Activated CD8-positive, alpha-beta memory T cell treated with anti-CD3 and anti-CD28 coated beads, Interleukin-2, amount 10 ng/mL, durations not matched to agents 7 days and 5 days (primary cell): ENCODE measurements at regions not wholly inside any gene's neighbourhood (a gene's known extent, or its start where the extent isn't known, plus 50 kb on each side); places are given as distances from the start of the nearest gene placed in this dataset.
"Not testable (repeated sequence)": the region's sequence is repeated elsewhere in the genome, so short reads cannot be mapped to it uniquely, and the experiment has no call there.

Experiments used
- ATAC-seq: fragments of 150-1000 bp; cut with Tn5 transposase; one replicate; pipeline ENCODE4 v1.10.0; 2021; ENCODE audit warnings: moderate library complexity
- CTCF ChIA-PET: fragments of 350-600 bp; sonication (Branson Sonifier 250); formaldehyde crosslinking; loops from one replicate; lab custom pipeline; 2021; ENCODE audit warnings: antibody characterized with exemption; lab: Charles Lee
- DNase-seq: peaks from one replicate; pipeline ENCODE4 v3.0.0-alpha.2; 2020
- H3K27ac Mint-ChIP-seq: one replicate; pipeline ENCODE4 v1.8.0; 2021; ENCODE audit warnings: mild to moderate bottlenecking, mixed read lengths
- H3K27me3 Mint-ChIP-seq: one replicate; pipeline ENCODE4 v1.8.0; 2021; ENCODE audit warnings: mixed read lengths
- H3K36me3 Mint-ChIP-seq: one replicate; pipeline ENCODE4 v1.8.0; 2021; ENCODE audit warnings: mild to moderate bottlenecking, mixed read lengths
- H3K4me1 Mint-ChIP-seq: one replicate; pipeline ENCODE4 v1.8.0; 2021; ENCODE audit warnings: mixed read lengths
- H3K4me3 Mint-ChIP-seq: one replicate; pipeline ENCODE4 v1.8.0; 2021; ENCODE audit warnings: mild to moderate bottlenecking, moderate library complexity, mixed read lengths
- H3K9me3 Mint-ChIP-seq: one replicate; pipeline ENCODE4 v1.8.0; 2022; ENCODE audit warnings: low read depth, mixed read lengths

GRCh38 chr1:60695716-60696171 lies 386.6 kb upstream of the NFIA start:
- H3K4me1 Mint-ChIP-seq: no peaks in the 10 kb centered on the region
- ATAC-seq (no peak), DNase-seq (no peak)
- CTCF ChIA-PET: no interaction called here
- no peaks in the 10 kb centered on the region for H3K9me3 Mint-ChIP-seq
- H3K27ac Mint-ChIP-seq: no peak overlapping the region
- H3K4me3 Mint-ChIP-seq: no peak overlapping the region
- no peaks in the 10 kb centered on the region for H3K36me3 Mint-ChIP-seq
- H3K27me3 Mint-ChIP-seq: no peaks in the 10 kb centered on the region

- DNase-seq (no peak), ATAC-seq (no peak)
- Mint-ChIP-seq H3K4me3 (no peak overlapping the region), H3K27me3 (no peaks in the 10 kb centered on the region), H3K36me3 (no peaks in the 10 kb centered on the region), H3K9me3 (no peaks in the 10 kb centered on the region), H3K27ac (no peak overlapping the region), H3K4me1 (no peaks in the 10 kb centered on the region)
- CTCF ChIA-PET: no interaction called here
Observed at GRCh38 chr1:60694980-60695379, 387.4 kb upstream of the NFIA start.

GRCh38 chr1:60692031-60692430 lies 390.3 kb upstream of the NFIA start:
- Mint-ChIP-seq H3K4me1 (no peaks in the 10 kb centered on the region), H3K4me3 (no peak overlapping the region)
- no peak for ATAC-seq

DNA sequence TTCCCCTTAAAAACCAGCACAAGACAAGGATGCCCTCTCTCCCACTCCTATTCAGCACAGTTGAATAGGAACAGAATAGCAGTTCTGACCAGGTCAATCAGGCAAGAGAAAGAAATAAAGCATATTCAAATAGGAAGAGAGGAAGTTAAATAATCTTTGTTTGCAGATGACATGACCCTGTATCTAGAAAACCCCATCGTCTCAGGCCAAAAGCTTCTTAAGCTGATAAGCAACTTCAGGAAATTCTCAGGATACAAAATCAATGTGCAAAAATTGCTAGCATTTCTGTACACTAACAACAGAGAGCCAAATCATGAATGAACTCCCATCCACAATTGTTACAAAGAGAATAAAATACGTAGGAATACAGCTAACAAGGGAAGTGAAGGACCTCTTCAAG lies 394.1 kb upstream of the NFIA start:
- H3K4me1 Mint-ChIP-seq, DNase-seq, H3K4me3 Mint-ChIP-seq, H3K9me3 Mint-ChIP-seq, CTCF ChIA-PET, H3K27ac Mint-ChIP-seq, H3K36me3 Mint-ChIP-seq, H3K27me3 Mint-ChIP-seq, ATAC-seq: not testable (repeated sequence)

More at GRCh38 chr1:60692031-60692430, 390.3 kb upstream of the NFIA start:
- Mint-ChIP-seq H3K9me3 (no peaks in the 10 kb centered on the region), H3K27ac (no peak overlapping the region), H3K36me3 (no peaks in the 10 kb centered on the region), H3K27me3 (no peaks in the 10 kb centered on the region)
- no peak for DNase-seq
- CTCF ChIA-PET: no interaction called here

DNA sequence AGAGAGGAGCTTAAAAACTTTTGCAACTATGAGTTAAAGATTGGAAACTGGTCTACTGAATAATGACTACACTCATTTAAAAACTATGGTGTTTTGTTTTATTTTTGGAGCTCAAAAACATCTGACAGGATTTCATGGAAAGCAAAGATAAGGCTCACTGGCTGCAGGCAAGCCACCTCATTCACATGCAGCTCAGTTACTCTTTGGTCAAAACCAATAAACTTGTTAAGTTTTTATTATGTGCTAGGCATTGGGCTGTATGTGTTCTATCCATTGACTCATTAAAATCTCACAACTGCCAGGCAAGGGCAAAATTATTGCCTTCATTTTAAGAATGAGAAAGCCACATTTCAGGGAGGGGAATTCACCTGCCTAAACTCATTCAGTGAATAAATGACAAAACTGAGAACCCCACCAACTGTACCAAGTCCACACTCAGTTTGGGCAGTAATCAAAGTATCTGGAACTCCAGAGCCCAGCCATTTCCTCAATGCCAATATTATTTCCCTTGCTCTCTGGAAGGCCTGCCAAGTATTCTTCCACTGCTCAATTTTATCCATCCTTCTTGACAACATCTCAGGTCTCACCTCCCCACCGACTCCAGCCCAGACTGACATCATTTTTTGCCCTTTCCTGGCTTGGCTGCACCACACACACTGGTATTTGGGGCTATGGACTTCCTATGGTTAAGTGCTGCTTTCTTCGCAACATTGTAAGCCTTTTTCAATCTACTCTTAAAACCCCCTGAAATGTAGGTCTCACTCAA lies 401.1 kb upstream of the NFIA start:
- ATAC-seq (no peak), DNase-seq (no peak)
- H3K36me3 Mint-ChIP-seq: no peaks in the 10 kb centered on the region
- CTCF ChIA-PET: no interaction called here
- H3K9me3 Mint-ChIP-seq: no peaks in the 10 kb centered on the region
- no peak overlapping the region for H3K27ac Mint-ChIP-seq
- H3K4me1 Mint-ChIP-seq: no peaks in the 10 kb centered on the region
- no peaks in the 10 kb centered on the region for H3K27me3 Mint-ChIP-seq
- H3K4me3 Mint-ChIP-seq: no peak overlapping the region

- no peaks in the 10 kb centered on the region for H3K27me3 Mint-ChIP-seq
- no peaks in the 10 kb centered on the region for H3K36me3 Mint-ChIP-seq
- CTCF ChIA-PET: no interaction called here
- no peak overlapping the region for H3K4me3 Mint-ChIP-seq
- no peak overlapping the region for H3K27ac Mint-ChIP-seq
- ATAC-seq: no peak
- DNase-seq: no peak
- no peaks in the 10 kb centered on the region for H3K4me1 Mint-ChIP-seq
- no peaks in the 10 kb centered on the region for H3K9me3 Mint-ChIP-seq
Observed at GRCh38 chr1:60679524-60680375, 402.6 kb upstream of the NFIA start.

- no peaks in the 10 kb centered on the region for H3K27me3 Mint-ChIP-seq
- H3K4me3 Mint-ChIP-seq: no peak overlapping the region
- H3K27ac Mint-ChIP-seq: no peak overlapping the region
- H3K9me3 Mint-ChIP-seq: no peaks in the 10 kb centered on the region
- DNase-seq: no peak
- CTCF ChIA-PET: no interaction called here
- H3K36me3 Mint-ChIP-seq: no peaks in the 10 kb centered on the region
- no peak for ATAC-seq
- H3K4me1 Mint-ChIP-seq: no peaks in the 10 kb centered on the region
Observed at GRCh38 chr1:60678802-60679201, 403.6 kb upstream of the NFIA start.

DNA sequence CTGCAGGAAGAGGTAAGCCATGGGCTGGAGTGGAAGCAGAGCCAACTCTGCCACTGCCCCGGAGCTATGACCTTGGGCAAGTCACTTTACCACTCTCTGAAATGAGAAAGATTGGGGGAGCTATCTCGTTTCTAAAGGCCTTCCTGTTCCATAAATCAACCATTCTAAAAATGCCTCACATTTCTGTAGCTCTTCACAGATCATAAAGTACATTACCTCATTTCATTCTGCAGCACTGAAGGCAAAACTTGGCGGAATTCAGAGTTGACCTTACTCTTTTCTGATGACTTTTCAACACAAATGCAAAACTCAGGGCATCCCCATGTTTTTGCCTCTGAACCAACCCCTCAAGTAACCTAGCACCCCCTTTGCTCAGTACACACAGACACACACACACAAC lies 404.0 kb upstream of the NFIA start:
- no peaks in the 10 kb centered on the region for H3K36me3 Mint-ChIP-seq

GRCh38 chr1:60672449-60672848 lies 409.9 kb upstream of the NFIA start:
- DNase-seq (no peak), ATAC-seq (no peak)
- Mint-ChIP-seq H3K27ac (no peak overlapping the region), H3K4me3 (no peak overlapping the region), H3K9me3 (no peaks in the 10 kb centered on the region), H3K4me1 (no peaks in the 10 kb centered on the region), H3K27me3 (no peaks in the 10 kb centered on the region), H3K36me3 (no peaks in the 10 kb centered on the region)
- CTCF ChIA-PET: no interaction called here

More for the DNA sequence above, 404.0 kb upstream of the NFIA start:
- no peak overlapping the region for H3K4me3 Mint-ChIP-seq
- CTCF ChIA-PET: no interaction called here
- DNase-seq (no peak), ATAC-seq (no peak)
- no peaks in the 10 kb centered on the region for H3K9me3 Mint-ChIP-seq
- H3K4me1 Mint-ChIP-seq: no peaks in the 10 kb centered on the region
- no peaks in the 10 kb centered on the region for H3K27me3 Mint-ChIP-seq
- H3K27ac Mint-ChIP-seq: no peak overlapping the region

- no peak overlapping the region for H3K27ac Mint-ChIP-seq
- no peaks in the 10 kb centered on the region for H3K27me3 Mint-ChIP-seq
- ATAC-seq: no peak
- no peaks in the 10 kb centered on the region for H3K4me1 Mint-ChIP-seq
- DNase-seq: no peak
- H3K36me3 Mint-ChIP-seq: no peaks in the 10 kb centered on the region
- H3K4me3 Mint-ChIP-seq: no peak overlapping the region
- CTCF ChIA-PET: no interaction called here
- H3K9me3 Mint-ChIP-seq: no peaks in the 10 kb centered on the region
Observed at GRCh38 chr1:60670302-60670701, 412.1 kb upstream of the NFIA start.

DNA sequence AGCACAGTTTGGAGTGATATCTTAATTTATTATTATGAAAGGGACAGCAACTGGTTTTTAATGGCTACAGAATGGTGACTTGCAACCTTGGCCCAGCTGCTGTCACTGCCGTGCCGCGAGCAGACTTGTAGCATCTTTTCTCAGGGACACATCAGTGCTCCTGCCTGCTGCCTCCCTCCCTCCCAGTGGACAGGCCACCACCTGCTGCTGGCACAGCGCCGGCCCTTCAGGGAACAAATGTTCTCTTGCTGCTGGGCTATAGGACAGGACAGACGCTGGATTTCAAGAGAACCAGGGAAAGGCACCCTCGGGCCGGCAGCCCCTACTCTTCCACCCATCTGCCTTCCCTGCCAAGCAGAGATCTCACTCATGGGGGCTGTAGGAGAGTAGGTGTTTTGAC lies 413.8 kb upstream of the NFIA start:
- Mint-ChIP-seq H3K9me3 (no peaks in the 10 kb centered on the region), H3K27me3 (no peaks in the 10 kb centered on the region), H3K4me1 (no peaks in the 10 kb centered on the region), H3K4me3 (no peak overlapping the region), H3K27ac (no peak overlapping the region), H3K36me3 (no peaks in the 10 kb centered on the region)
- DNase-seq: no peak
- no peak for ATAC-seq
- CTCF ChIA-PET: no interaction called here

- DNase-seq (no peak), ATAC-seq (no peak)
- no peaks in the 10 kb centered on the region for H3K4me1 Mint-ChIP-seq
- no peak overlapping the region for H3K4me3 Mint-ChIP-seq
- H3K36me3 Mint-ChIP-seq: no peaks in the 10 kb centered on the region
- H3K9me3 Mint-ChIP-seq: no peaks in the 10 kb centered on the region
- CTCF ChIA-PET: no interaction called here
- H3K27me3 Mint-ChIP-seq: no peaks in the 10 kb centered on the region
- H3K27ac Mint-ChIP-seq: no peak overlapping the region
Observed at GRCh38 chr1:60665311-60665710, 417.1 kb upstream of the NFIA start.

GRCh38 chr1:60664086-60664625 lies 418.2 kb upstream of the NFIA start:
- ATAC-seq: no peak
- no peak overlapping the region for H3K4me3 Mint-ChIP-seq
- no peaks in the 10 kb centered on the region for H3K4me1 Mint-ChIP-seq
- CTCF ChIA-PET: no interaction called here
- no peaks in the 10 kb centered on the region for H3K9me3 Mint-ChIP-seq
- H3K27ac Mint-ChIP-seq: no peak overlapping the region
- no peaks in the 10 kb centered on the region for H3K27me3 Mint-ChIP-seq
- no peaks in the 10 kb centered on the region for H3K36me3 Mint-ChIP-seq
- DNase-seq: no peak
